Activated naive CD4-positive, alpha-beta T cell treated with anti-CD3 and anti-CD28 coated beads for 36 hours (primary cell): ENCODE measurements at regions not wholly inside any gene's neighbourhood (a gene's known extent, or its start where the extent isn't known, plus 50 kb on each side); places are given as distances from the start of the nearest gene placed in this dataset.

ENCODE experiments used
- CTCF ChIA-PET: fragments of 350-600 bp; sonication (Branson Sonifier 250); formaldehyde crosslinking; loops from one replicate; lab custom pipeline; 2021; ENCODE audit warnings: antibody characterized with exemption; lab: Charles Lee
- DNase-seq: peaks from one replicate; pipeline ENCODE4 v3.0.0-alpha.2; 2020
- H3K27ac Mint-ChIP-seq: one replicate; pipeline ENCODE4 v1.8.0; 2021; ENCODE audit warnings: mild to moderate bottlenecking, mixed read lengths
- H3K27me3 Mint-ChIP-seq: one replicate; pipeline ENCODE4 v1.8.0; 2021; ENCODE audit warnings: low read depth, mixed read lengths
- H3K36me3 Mint-ChIP-seq: one replicate; pipeline ENCODE4 v1.8.0; 2021; ENCODE audit warnings: low read depth, mixed read lengths
- H3K4me1 Mint-ChIP-seq: one replicate; pipeline ENCODE4 v1.8.0; 2021; ENCODE audit warnings: low read depth, mixed read lengths
- H3K4me3 Mint-ChIP-seq: one replicate; pipeline ENCODE4 v1.8.0; 2021; ENCODE audit warnings: mild to moderate bottlenecking, moderate library complexity, mixed read lengths
- H3K9me3 Mint-ChIP-seq: one replicate; pipeline ENCODE4 v1.8.0; 2021; ENCODE audit warnings: mixed read lengths
- intact Hi-C: fragments of 100-400 bp; cut with micrococcal nuclease; formaldehyde crosslinking; loops from one replicate; pipeline ENCODE4 v1.15.1; 2023

DNA sequence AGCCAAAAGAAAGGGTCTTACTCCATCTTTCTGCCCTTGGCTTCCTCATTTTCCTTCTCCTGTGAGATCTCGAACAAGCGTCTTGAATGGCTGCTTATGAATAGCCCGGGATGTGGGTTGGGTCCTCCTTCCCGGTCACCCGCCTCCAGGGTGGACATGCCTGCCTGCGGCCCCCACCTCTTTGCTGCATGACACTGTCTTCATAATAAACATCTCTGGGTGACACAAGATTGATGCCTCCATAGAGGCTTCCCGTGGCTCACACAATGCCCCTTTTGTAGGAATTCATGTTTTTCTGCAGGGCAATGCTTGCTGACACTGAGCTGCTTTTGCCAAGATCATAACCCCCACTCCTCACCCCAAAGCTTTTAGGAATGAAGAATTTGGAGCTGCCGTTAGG is 125.9 kb downstream of the ZNF664 start:
- no peaks in the 10 kb centered on the region for H3K4me1 Mint-ChIP-seq
- H3K9me3 Mint-ChIP-seq, result no peaks in the 10 kb centered on the region
- H3K4me3 Mint-ChIP-seq, result no peak overlapping the region
- no peak overlapping the region for H3K27ac Mint-ChIP-seq
- CTCF ChIA-PET, result interaction anchor here (1.8 kb wide), 1 partner anchor 62 kb away, joined by 5 read pairs; no protein-coding TSS in a partner anchor
- no peaks in the 10 kb centered on the region for H3K36me3 Mint-ChIP-seq
- H3K27me3 Mint-ChIP-seq, result no peaks in the 10 kb centered on the region
- intact Hi-C loops, result no loop called here
- DNase-seq, result no peak

- intact Hi-C loops, result no loop called here
- H3K4me3 Mint-ChIP-seq, result no peak overlapping the region
- no peaks in the 10 kb centered on the region for H3K36me3 Mint-ChIP-seq
- H3K4me1 Mint-ChIP-seq, result no peaks in the 10 kb centered on the region
- H3K27me3 Mint-ChIP-seq, result no peaks in the 10 kb centered on the region
- no peaks in the 10 kb centered on the region for H3K9me3 Mint-ChIP-seq
- no peak overlapping the region for H3K27ac Mint-ChIP-seq
- CTCF ChIA-PET, result interaction anchor here (0.7 to 1.8 kb wide), 2 partner anchors 63 to 454 kb away, joined by 4 to 5 read pairs; no protein-coding TSS in a partner anchor
- DNase-seq, result no peak
These were observed 126.6 kb downstream of the ZNF664 start for GRCh38 chr12:124099661-124100060.

DNA sequence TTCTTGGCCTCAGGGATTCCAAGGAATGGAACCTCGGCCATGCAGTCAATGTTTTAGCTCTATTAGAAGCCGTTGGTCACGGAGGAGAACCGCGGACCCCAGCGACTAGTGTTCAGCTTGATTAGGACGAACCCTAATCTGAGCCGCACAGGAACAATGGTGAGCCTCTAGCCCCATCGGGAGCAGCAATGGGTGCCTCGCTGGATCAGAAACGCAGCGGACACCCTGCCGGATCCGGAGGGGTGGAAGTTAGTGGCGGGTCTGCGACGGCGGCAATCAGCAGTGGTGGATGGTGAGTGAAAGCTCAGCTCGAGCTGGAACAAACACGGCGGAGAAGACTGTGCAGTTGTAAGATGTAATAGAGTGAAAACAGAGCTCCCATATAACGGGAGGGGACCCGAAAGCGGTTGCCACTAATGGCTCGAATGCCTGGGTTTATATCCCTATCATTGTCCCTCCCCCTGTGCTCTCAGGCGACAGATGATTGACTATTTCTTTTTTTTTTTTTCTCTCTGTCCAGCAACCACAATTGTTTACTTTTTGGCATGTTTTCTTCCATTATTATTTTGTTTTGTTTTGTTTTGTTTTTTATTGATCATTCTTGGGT is 127.7 kb downstream of the ZNF664 start:
- Mint-ChIP-seq H3K9me3 (no peaks in the 10 kb centered on the region), H3K27me3 (no peaks in the 10 kb centered on the region), H3K4me1 (no peaks in the 10 kb centered on the region), H3K27ac (no peak overlapping the region), H3K36me3 (no peaks in the 10 kb centered on the region), H3K4me3 (no peak overlapping the region)
- intact Hi-C loops, result no loop called here
- DNase-seq, result no peak
- CTCF ChIA-PET, result interaction anchor here (0.7 kb wide), 1 partner anchor 455 kb away, joined by 4 read pairs; no protein-coding TSS in a partner anchor

DNA sequence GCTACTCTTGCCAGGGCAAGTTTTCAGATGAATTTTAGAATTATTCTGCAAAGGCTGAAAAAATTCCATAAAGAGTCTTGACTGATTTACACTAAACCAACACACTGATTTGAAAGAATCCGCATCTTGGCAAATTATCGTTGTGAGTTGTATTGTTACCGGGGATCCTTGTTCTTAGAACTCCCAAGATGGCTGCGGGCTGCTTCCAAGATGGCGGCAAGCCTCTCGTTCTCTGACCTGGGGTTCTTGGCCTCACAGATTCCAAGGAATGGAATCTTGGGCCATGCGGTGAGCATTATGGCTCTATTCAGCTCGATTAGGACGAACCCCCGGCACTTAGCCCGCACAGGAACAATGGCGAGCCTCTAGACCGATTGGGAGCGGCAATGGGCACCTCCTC is 132.5 kb downstream of the ZNF664 start:
- Mint-ChIP-seq H3K27me3 (no peaks in the 10 kb centered on the region), H3K36me3 (no peaks in the 10 kb centered on the region), H3K4me3 (no peak overlapping the region), H3K27ac (no peak overlapping the region), H3K4me1 (no peaks in the 10 kb centered on the region), H3K9me3 (no peaks in the 10 kb centered on the region)
- intact Hi-C loops, result no loop called here
- no peak for DNase-seq
- CTCF ChIA-PET, result no interaction called here

- Mint-ChIP-seq H3K4me3 (no peak overlapping the region), H3K9me3 (no peaks in the 10 kb centered on the region), H3K36me3 (no peaks in the 10 kb centered on the region), H3K27ac (no peak overlapping the region), H3K4me1 (no peaks in the 10 kb centered on the region), H3K27me3 (no peaks in the 10 kb centered on the region)
- no peak for DNase-seq
- intact Hi-C loops, result no loop called here
- CTCF ChIA-PET, result no interaction called here
These were observed 134.3 kb downstream of the ZNF664 start for GRCh38 chr12:124107351-124107750.

- DNase-seq, result peak; percentile 31
- no peaks in the 10 kb centered on the region for H3K36me3 Mint-ChIP-seq
- H3K27me3 Mint-ChIP-seq, result no peaks in the 10 kb centered on the region
- intact Hi-C loops, result no loop called here
- no peaks in the 10 kb centered on the region for H3K4me1 Mint-ChIP-seq
- no peak overlapping the region for H3K27ac Mint-ChIP-seq
- H3K4me3 Mint-ChIP-seq, result no peak overlapping the region
- CTCF ChIA-PET, result no interaction called here
- no peaks in the 10 kb centered on the region for H3K9me3 Mint-ChIP-seq
These were observed 136.7 kb downstream of the ZNF664 start for GRCh38 chr12:124109760-124110159.

GRCh38 chr12:124110372-124110883 is 137.4 kb downstream of the ZNF664 start:
- CTCF ChIA-PET, result no interaction called here
- no peaks in the 10 kb centered on the region for H3K9me3 Mint-ChIP-seq
- H3K27me3 Mint-ChIP-seq, result no peaks in the 10 kb centered on the region
- intact Hi-C loops, result no loop called here
- H3K4me1 Mint-ChIP-seq, result no peaks in the 10 kb centered on the region
- H3K27ac Mint-ChIP-seq, result no peak overlapping the region
- H3K36me3 Mint-ChIP-seq, result no peaks in the 10 kb centered on the region
- no peak overlapping the region for H3K4me3 Mint-ChIP-seq
- DNase-seq, result no peak

DNA sequence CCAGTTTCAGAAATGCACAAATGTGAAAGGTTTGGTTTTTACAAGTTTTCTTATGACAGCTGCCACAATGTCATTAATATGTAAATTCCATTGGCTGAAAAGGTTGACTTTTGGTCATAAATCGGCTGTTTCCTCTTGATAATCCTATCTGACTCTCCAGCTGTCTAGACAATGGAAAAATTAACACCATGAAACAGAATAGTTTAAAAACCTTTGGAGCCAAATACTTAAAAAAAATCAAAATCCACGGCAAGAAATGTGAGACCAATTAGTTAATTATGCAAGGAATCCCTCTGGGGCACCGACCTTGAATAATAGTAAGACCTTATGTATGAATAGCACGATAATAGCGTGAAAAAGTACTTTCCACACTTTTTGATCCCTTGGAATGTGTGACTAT is 138.0 kb downstream of the ZNF664 start:
- intact Hi-C loops, result no loop called here
- CTCF ChIA-PET, result no interaction called here
- no peaks in the 10 kb centered on the region for H3K36me3 Mint-ChIP-seq

GRCh38 chr12:124114316-124114715 is 141.3 kb downstream of the ZNF664 start:
- no peak overlapping the region for H3K4me3 Mint-ChIP-seq
- no peak overlapping the region for H3K27ac Mint-ChIP-seq
- H3K27me3 Mint-ChIP-seq, result no peaks in the 10 kb centered on the region
- no peaks in the 10 kb centered on the region for H3K36me3 Mint-ChIP-seq
- H3K4me1 Mint-ChIP-seq, result no peaks in the 10 kb centered on the region
- no peak for DNase-seq
- intact Hi-C loops, result no loop called here
- H3K9me3 Mint-ChIP-seq, result no peaks in the 10 kb centered on the region
- CTCF ChIA-PET, result no interaction called here

More for the DNA sequence above, 138.0 kb downstream of the ZNF664 start:
- H3K4me3 Mint-ChIP-seq, result no peak overlapping the region
- H3K27me3 Mint-ChIP-seq, result no peaks in the 10 kb centered on the region
- DNase-seq, result no peak
- H3K9me3 Mint-ChIP-seq, result no peaks in the 10 kb centered on the region
- no peak overlapping the region for H3K27ac Mint-ChIP-seq
- no peaks in the 10 kb centered on the region for H3K4me1 Mint-ChIP-seq

GRCh38 chr12:124115496-124115895 is 142.5 kb downstream of the ZNF664 start:
- H3K4me3 Mint-ChIP-seq, result no peak overlapping the region
- H3K9me3 Mint-ChIP-seq, result no peaks in the 10 kb centered on the region
- no peaks in the 10 kb centered on the region for H3K4me1 Mint-ChIP-seq
- CTCF ChIA-PET, result no interaction called here
- H3K27me3 Mint-ChIP-seq, result no peaks in the 10 kb centered on the region
- no peak overlapping the region for H3K27ac Mint-ChIP-seq
- H3K36me3 Mint-ChIP-seq, result no peaks in the 10 kb centered on the region
- intact Hi-C loops, result no loop called here
- no peak for DNase-seq

DNA sequence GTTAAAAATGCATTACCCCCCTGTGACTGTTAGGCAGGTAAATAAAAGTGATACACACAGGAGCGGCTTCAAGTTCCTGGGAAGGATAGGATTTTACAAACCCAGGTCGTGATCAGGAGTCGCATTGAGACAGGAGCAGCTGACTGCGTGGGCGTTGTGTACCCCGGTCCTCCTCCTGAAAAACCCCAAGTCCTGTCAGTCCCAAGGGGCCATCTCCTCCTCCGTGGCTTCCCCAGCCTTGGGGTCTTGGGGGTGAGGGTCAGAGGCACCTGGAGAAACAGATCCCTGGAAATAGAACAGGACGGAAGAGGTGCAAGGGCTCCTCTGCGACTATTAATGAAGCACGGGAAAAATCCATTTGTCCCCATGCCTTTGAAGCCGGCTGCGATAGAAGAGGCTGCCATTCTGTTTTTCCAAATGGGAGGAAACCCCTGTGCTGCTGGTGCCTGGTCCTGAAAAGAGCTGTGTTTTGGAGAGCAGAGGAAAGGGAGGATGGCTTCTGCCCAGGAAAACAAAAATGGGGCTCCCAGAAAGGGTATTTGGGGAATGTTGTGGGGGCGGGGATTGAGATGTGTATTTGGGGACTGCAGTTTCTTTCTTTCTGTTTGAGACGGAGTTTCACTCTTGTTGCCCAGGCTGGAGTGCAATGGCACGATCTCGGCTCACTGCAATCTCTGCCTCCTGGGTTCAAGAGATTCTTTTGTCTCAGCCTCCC is 143.1 kb downstream of the ZNF664 start:
- Mint-ChIP-seq H3K27me3 (no peaks in the 10 kb centered on the region), H3K36me3 (no peaks in the 10 kb centered on the region), H3K27ac (no peak overlapping the region), H3K4me3 (no peak overlapping the region), H3K9me3 (no peaks in the 10 kb centered on the region), H3K4me1 (no peaks in the 10 kb centered on the region)
- no peak for DNase-seq
- CTCF ChIA-PET, result no interaction called here
- intact Hi-C loops, result no loop called here

DNA sequence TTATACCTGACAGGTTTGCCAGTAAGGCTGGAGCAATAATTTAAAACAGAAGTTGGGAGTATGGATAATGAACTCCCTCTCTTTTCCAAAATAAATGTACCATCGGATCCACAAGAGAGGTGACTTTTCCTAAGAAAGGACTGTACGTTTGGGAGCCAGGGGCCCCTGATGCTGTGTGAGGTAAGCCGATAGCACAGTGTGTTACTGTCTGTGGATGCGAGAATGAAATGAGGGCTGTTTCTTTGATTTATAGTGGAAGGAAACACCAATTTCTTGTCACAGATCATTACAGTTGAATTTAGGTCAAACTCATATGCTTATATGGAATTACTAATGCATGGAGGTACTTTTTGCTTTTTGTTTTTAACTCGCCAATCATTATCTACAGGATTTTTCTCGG is 147.7 kb downstream of the ZNF664 start:
- no peak for DNase-seq
- intact Hi-C loops, result no loop called here
- H3K4me3 Mint-ChIP-seq, result no peak overlapping the region
- CTCF ChIA-PET, result interaction anchor here (0.6 kb wide), 1 partner anchor 1123 kb away, joined by 3 read pairs; no protein-coding TSS in a partner anchor
- no peak overlapping the region for H3K27ac Mint-ChIP-seq
- H3K4me1 Mint-ChIP-seq, result no peaks in the 10 kb centered on the region
- H3K9me3 Mint-ChIP-seq, result no peaks in the 10 kb centered on the region
- no peaks in the 10 kb centered on the region for H3K27me3 Mint-ChIP-seq
- H3K36me3 Mint-ChIP-seq, result no peaks in the 10 kb centered on the region

GRCh38 chr12:124122722-124123121 is 149.7 kb downstream of the ZNF664 start:
- Mint-ChIP-seq H3K36me3 (no peaks in the 10 kb centered on the region), H3K9me3 (no peaks in the 10 kb centered on the region), H3K4me1 (no peaks in the 10 kb centered on the region), H3K4me3 (no peak overlapping the region), H3K27ac (no peak overlapping the region), H3K27me3 (no peaks in the 10 kb centered on the region)
- no peak for DNase-seq
- intact Hi-C loops, result no loop called here
- CTCF ChIA-PET, result no interaction called here
